HepG2 (cell line): ENCODE measurements at regions not wholly inside any gene's neighbourhood (a gene's known extent, or its start where the extent isn't known, plus 50 kb on each side); places are given as distances from the start of the nearest gene placed in this dataset.

Source experiments
- ATAC-seq: fragments of 200-7000 bp; cut with Tn5 transposase; 3 replicates; pipeline ENCODE4 v1.9.1; 2020; ENCODE audit warnings: mild to moderate bottlenecking, moderate library complexity
- BruUV-seq: library from RNA; stranded (reverse); fragments of 400-500 nt; replicated peaks from 2 replicates; lab custom pipeline; 2021; lab: Mats Ljungman, UMichigan
- CTCF ChIA-PET: fragments of 300-600 bp; formaldehyde crosslinking; extraction: SDS; loops from one replicate; lab custom pipeline; 2021; ENCODE audit warnings: low total read pairs, inconsistent platforms, low intra/inter-chr PET ratio; lab: Yijun Ruan, JAX
- POLR2A ChIA-PET: fragments of 350-600 bp; sonication (Branson Sonifier 250); formaldehyde crosslinking; loops from one replicate; lab custom pipeline; 2020; ENCODE audit warnings: antibody characterized with exemption, inconsistent platforms; lab: Yijun Ruan, JAX
- DNase-seq: peaks from one replicate; pipeline ENCODE4 v3.0.0-alpha.2; 2015; ENCODE audit warnings: low spot score
- FAIRE-seq: peaks from 3 replicates; lab custom pipeline; 2011; peaks lifted over from hg19 to GRCh38; lab: Jason Lieb, UNC
- H2AFZ ChIP-seq: one replicate; pipeline ENCODE4 v1.6.1; 2011; ENCODE audit warnings: low read length, inconsistent platforms
- H3K27ac ChIP-seq: fragments of 300-600 bp; 3 replicates; pipeline ENCODE4 v1.8.0; 2011; ENCODE audit warnings: mixed run types, mild to moderate bottlenecking, mixed read lengths, low read length, inconsistent platforms; ENCODE audit not compliant: insufficient read depth; ENCODE audit errors: extremely low read length
- H3K27me3 ChIP-seq, 2 experiments: fragments of 200-600 bp in 1 of 2; 2 replicates in 1 of 2; 3 replicates in 1 of 2; pipeline versions ENCODE4 v1.6.0 to v1.8.0; 2011; ENCODE audit warnings: low read length in 2 of 2, mild to moderate bottlenecking in 2 of 2, moderate library complexity in 2 of 2, inconsistent platforms in 1 of 2; ENCODE audit not compliant: insufficient read depth in 2 of 2, control insufficient read depth in 1 of 2
- H3K36me3 ChIP-seq, 2 experiments: fragments of 200-600 bp in 1 of 2; replicated peaks in 1 of 2; 2 replicates in 1 of 2; 3 replicates in 1 of 2; pipeline versions ENCODE4 v1.5.1 to v1.8.0; 2011; ENCODE audit warnings: low read length in 2 of 2, inconsistent platforms in 1 of 2; ENCODE audit not compliant: insufficient read depth in 2 of 2, control insufficient read depth in 1 of 2
- H3K4me1 ChIP-seq: 2 replicates; pipeline ENCODE4 v1.5.1; 2012; ENCODE audit warnings: low read length, inconsistent platforms; ENCODE audit not compliant: insufficient read depth
- H3K4me2 ChIP-seq: 2 replicates; pipeline ENCODE4 v1.6.0; 2011; ENCODE audit warnings: low read depth, low read length, inconsistent platforms
- H3K4me3 ChIP-seq, 3 experiments: fragments of 200-600 bp in 1 of 3; sonication (generic), shearing (Covaris generic) in 1 of 3; replicated peaks in 1 of 3; 2 replicates each; pipeline ENCODE4 v1.5.1; 2011 to 2016; ENCODE audit warnings: low read length in 3 of 3, inconsistent platforms in 2 of 3, low read depth in 2 of 3, mild to moderate bottlenecking in 2 of 3, control low read depth in 1 of 3, mixed read lengths in 1 of 3; ENCODE audit not compliant: insufficient read depth in 1 of 3
- H3K79me2 ChIP-seq: one replicate; pipeline ENCODE4 v1.6.1; 2011; ENCODE audit warnings: low read length, inconsistent platforms; ENCODE audit not compliant: insufficient read depth
- H3K9ac ChIP-seq: 2 replicates; pipeline ENCODE4 v1.6.0; 2011; ENCODE audit warnings: mild to moderate bottlenecking, low read depth, low read length, inconsistent platforms; ENCODE audit not compliant: insufficient read depth
- H3K9me3 ChIP-seq: 2 replicates; pipeline ENCODE4 v1.5.1; 2012; ENCODE audit warnings: mild to moderate bottlenecking, low read length
- H4K20me1 ChIP-seq: 2 replicates; pipeline ENCODE4 v1.6.0; 2011; ENCODE audit warnings: inconsistent platforms, mild to moderate bottlenecking, low read length, moderate library complexity; ENCODE audit not compliant: insufficient read depth
- DMTF1 ChIP-seq: sonication (generic); formaldehyde crosslinking; IDR thresholded peaks from 2 replicates; pipeline ENCODE4 v1.4.0; 2020; ENCODE audit warnings: mild to moderate bottlenecking, missing genetic modification reagents
- DPF2 ChIP-seq: sonication (generic); formaldehyde crosslinking; IDR thresholded peaks from 2 replicates; pipeline ENCODE4 v1.4.0; 2020; ENCODE audit warnings: mild to moderate bottlenecking, low read depth, missing genetic modification reagents, borderline replicate concordance
- ETS1 ChIP-seq: sonication (generic); formaldehyde crosslinking; IDR thresholded peaks from 2 replicates; pipeline ENCODE4 v1.4.0; 2020; ENCODE audit warnings: missing genetic modification reagents
- GMEB1 ChIP-seq: sonication (generic); formaldehyde crosslinking; IDR thresholded peaks from 2 replicates; pipeline ENCODE4 v1.5.1; 2020; ENCODE audit warnings: missing genetic modification reagents, mild to moderate bottlenecking, borderline replicate concordance
- MLXIP ChIP-seq: sonication (generic); formaldehyde crosslinking; IDR thresholded peaks from 2 replicates; pipeline ENCODE4 v1.9.0; 2021; ENCODE audit warnings: missing genetic modification reagents, borderline replicate concordance
- MTA3 ChIP-seq: sonication (generic); formaldehyde crosslinking; IDR thresholded peaks from 2 replicates; pipeline ENCODE4 v1.4.0; 2020; ENCODE audit warnings: missing genetic modification reagents
- SNAPC5 ChIP-seq: sonication (generic); formaldehyde crosslinking; IDR thresholded peaks from 2 replicates; pipeline ENCODE4 v1.8.1; 2023; ENCODE audit warnings: mild to moderate bottlenecking, missing genetic modification reagents, borderline replicate concordance
- SP140L ChIP-seq: sonication (generic); formaldehyde crosslinking; IDR thresholded peaks from 2 replicates; pipeline ENCODE4 v1.4.0; 2020; ENCODE audit warnings: missing genetic modification reagents, borderline replicate concordance
- TEAD2 ChIP-seq: sonication (generic); formaldehyde crosslinking; IDR thresholded peaks from 2 replicates; pipeline ENCODE4 v1.9.0; 2021; ENCODE audit warnings: missing genetic modification reagents
- ZNF263 ChIP-seq: sonication (generic); formaldehyde crosslinking; IDR thresholded peaks from 2 replicates; pipeline ENCODE4 v1.4.0; 2020; ENCODE audit warnings: missing genetic modification reagents
- ZNF557 ChIP-seq: sonication (generic); formaldehyde crosslinking; IDR thresholded peaks from 2 replicates; pipeline ENCODE4 v1.4.0; 2020; ENCODE audit warnings: missing genetic modification reagents
- ZNF605 ChIP-seq: sonication (generic); formaldehyde crosslinking; IDR thresholded peaks from 2 replicates; pipeline ENCODE4 v1.8.0; 2022; ENCODE audit warnings: mild to moderate bottlenecking, missing genetic modification reagents
- ZNF770 ChIP-seq: sonication (generic); formaldehyde crosslinking; IDR thresholded peaks from 2 replicates; pipeline ENCODE4 v1.5.0; 2020; ENCODE audit warnings: mild to moderate bottlenecking, missing genetic modification reagents
- WGBS: methylation state at CpG from one replicate; pipeline ENCODE4 v1.1.6; 2017; ENCODE audit warnings: low lambda C conversion rate; 5-methylcytosine and 5-hydroxymethylcytosine counted together
- in situ Hi-C: cut with HindIII; loops from 2 replicates; pipeline ENCODE4 v1.10.0; 2017; ENCODE audit warnings: low pct_unique_long_range_greater_than_20kb; ENCODE audit not compliant: extremely low pct_ligation_motif_present
- intact Hi-C: fragments of 100-400 bp; cut with micrococcal nuclease; formaldehyde crosslinking; loops from one replicate; pipeline ENCODE4 v1.10.0; 2022; ENCODE audit not compliant: unreplicated experiment

- FAIRE-seq, result no peak
- CTCF ChIA-PET, result no interaction called here
- H3K4me2 ChIP-seq, result no peak overlapping the region
- TF ChIP-seq ZNF557 (CRISPR knock-in tag) (no peak), ETS1 (CRISPR knock-in tag) (no peak), SNAPC5 (CRISPR knock-in tag) (no peak), ZNF605 (CRISPR knock-in tag) (no peak), ZNF770 (CRISPR knock-in tag) (no peak), GMEB1 (CRISPR knock-in tag) (no peak), ZNF263 (CRISPR knock-in tag) (no peak), MLXIP (no peak), MTA3 (CRISPR knock-in tag) (no peak), DPF2 (CRISPR knock-in tag) (no peak), TEAD2 (CRISPR knock-in tag) (no peak), DMTF1 (CRISPR knock-in tag) (no peak), SP140L (CRISPR knock-in tag) (no peak)
These were observed 134.9 kb upstream of the IPO9 start for GRCh38 chr1:201693890-201694607.

More at GRCh38 chr1:201693890-201694607, 134.9 kb upstream of the IPO9 start:
- H3K27ac ChIP-seq, result no peak overlapping the region
- H3K4me3 ChIP-seq, result no peak overlapping the region
- H3K79me2 ChIP-seq, result no peaks in the 10 kb centered on the region
- H3K9ac ChIP-seq, result no peak overlapping the region
- H3K9me3 ChIP-seq, result no peaks in the 10 kb centered on the region
- WGBS, result 29% methylated on average over 4 of the region's 8 CpGs
- H3K4me1 ChIP-seq, result no peaks in the 10 kb centered on the region
- no peak for DNase-seq
- POLR2A ChIA-PET, result no interaction called here
- intact Hi-C loops (no loop called here), in situ Hi-C loops (no loop called here)
- no peaks in the 10 kb centered on the region for H3K36me3 ChIP-seq
- H3K27me3 ChIP-seq, result peaks cover 2 to 20% of the 10 kb centered on the region in 2 experiments; a peak in 2 of 5 replicates
- no peak for ATAC-seq
- H4K20me1 ChIP-seq, result no peaks in the 10 kb centered on the region
- no TSS peak for BruUV-seq
- no peak overlapping the region for H2AFZ ChIP-seq
